ENCODE measurements at regions not wholly inside any gene's neighbourhood (a gene's known extent, or its start where the extent isn't known, plus 50 kb on each side); places are given as distances from the start of the nearest gene placed in this dataset.

GRCh38 chr18:6465281-6465680 is 50.6 kb upstream of the L3MBTL4 start:
- DNase-seq (ENCODE audit: low read depth, low spot score): no peak
- no peak overlapping the region for H3K4me3 ChIP-seq (ENCODE audit: low read length)

- DNase-seq (ENCODE audit: low read depth, low spot score): no peak
These were observed 61.5 kb upstream of the L3MBTL4 start for GRCh38 chr18:6476190-6476589.

GRCh38 chr18:6476880-6477279 is 62.2 kb upstream of the L3MBTL4 start:
- no peak for DNase-seq (ENCODE audit: low read depth, low spot score)

More at GRCh38 chr18:6476190-6476589, 61.5 kb upstream of the L3MBTL4 start:
- no peak overlapping the region for H3K4me3 ChIP-seq (ENCODE audit: low read length)

DNA sequence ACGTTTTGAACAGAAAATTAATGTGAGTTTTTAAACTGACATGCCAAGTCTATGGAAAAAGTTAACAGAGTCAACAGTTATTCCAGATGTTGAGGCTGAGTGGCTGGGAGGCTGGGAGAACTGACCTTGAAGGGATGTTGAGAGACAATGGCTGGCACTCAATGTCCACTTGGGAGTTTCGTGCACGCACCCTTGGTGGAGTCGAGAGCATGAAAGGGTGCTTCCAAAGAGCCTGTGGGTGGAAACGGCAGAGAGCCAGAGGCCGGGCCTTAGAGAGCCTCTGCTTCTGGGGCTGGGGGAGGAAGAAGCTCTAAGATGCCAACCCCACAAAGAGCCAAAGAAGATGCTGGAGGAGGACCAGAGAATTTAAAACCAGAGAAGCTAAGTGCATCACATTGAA is 63.4 kb upstream of the L3MBTL4 start:
- no peak overlapping the region for H3K4me3 ChIP-seq (ENCODE audit: low read length)
- DNase-seq (ENCODE audit: low read depth, low spot score): no peak

More at GRCh38 chr18:6476880-6477279, 62.2 kb upstream of the L3MBTL4 start:
- no peak overlapping the region for H3K4me3 ChIP-seq (ENCODE audit: low read length)

- DNase-seq (ENCODE audit: low read depth, low spot score): no peak
- no peak overlapping the region for H3K4me3 ChIP-seq (ENCODE audit: low read length)
These were observed 65.0 kb upstream of the L3MBTL4 start for GRCh38 chr18:6479699-6480098.

- no peak for DNase-seq (ENCODE audit: low read depth, low spot score)
- H3K4me3 ChIP-seq (ENCODE audit: low read length): no peak overlapping the region
These were observed 67.7 kb upstream of the L3MBTL4 start for GRCh38 chr18:6482198-6482977.

GRCh38 chr18:6484659-6485058 is 69.9 kb upstream of the L3MBTL4 start:
- no peak overlapping the region for H3K4me3 ChIP-seq (ENCODE audit: low read length)
- no peak for DNase-seq (ENCODE audit: low read depth, low spot score)

DNA sequence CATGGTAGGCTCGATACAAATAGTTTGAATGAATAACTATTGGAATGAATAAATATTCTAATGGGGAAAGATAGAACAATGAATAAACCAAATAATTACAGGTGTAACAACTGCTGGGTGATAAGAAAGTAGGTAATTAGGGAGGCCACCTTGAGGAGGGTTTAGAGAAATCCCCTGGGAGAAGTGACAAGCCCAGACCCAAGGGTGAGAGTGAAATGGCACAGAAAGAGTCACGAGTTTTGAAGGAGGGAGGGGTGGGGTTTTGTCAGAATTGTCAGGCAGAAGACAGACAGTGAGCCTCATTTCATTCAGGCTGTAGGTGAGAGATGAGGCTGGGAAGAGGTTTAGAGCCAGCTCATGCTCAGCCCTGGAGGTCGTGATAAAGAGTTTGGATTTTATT is 71.6 kb upstream of the L3MBTL4 start:
- DNase-seq (ENCODE audit: low read depth, low spot score): no peak
- no peak overlapping the region for H3K4me3 ChIP-seq (ENCODE audit: low read length)

DNA sequence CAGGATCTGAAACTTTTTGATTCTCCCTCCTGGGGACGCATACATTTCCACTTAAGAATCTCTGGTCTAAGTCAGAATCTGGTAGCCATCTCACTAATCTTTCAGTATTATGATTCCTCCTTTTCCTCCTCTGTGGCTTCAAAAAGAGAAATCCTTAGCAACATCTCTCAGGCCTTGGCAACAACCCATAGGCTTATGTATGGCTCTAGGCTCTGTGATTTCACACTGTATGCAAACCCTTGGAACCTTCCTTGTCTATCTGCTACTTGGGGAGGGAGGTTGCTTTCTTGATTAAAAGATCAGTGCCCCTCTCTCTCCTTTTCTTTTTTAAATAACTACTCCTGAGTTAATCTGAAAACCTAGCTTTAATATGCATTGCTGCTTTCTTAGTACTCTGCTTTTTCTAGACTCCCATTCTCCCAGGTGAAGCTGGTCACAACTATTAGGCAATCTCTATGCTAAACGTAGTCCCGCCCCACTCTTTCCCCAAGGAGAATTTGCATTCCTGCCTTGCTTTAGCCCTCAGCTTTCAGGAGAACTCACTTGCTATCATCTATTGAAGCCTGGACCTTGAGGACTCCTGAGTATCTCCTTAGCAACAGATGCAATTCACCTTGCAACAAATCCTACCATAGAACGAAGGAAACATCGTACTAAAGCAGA is 72.2 kb upstream of the L3MBTL4 start:
- H3K4me3 ChIP-seq (ENCODE audit: low read length): no peak overlapping the region
- DNase-seq (ENCODE audit: low read depth, low spot score): no peak

DNA sequence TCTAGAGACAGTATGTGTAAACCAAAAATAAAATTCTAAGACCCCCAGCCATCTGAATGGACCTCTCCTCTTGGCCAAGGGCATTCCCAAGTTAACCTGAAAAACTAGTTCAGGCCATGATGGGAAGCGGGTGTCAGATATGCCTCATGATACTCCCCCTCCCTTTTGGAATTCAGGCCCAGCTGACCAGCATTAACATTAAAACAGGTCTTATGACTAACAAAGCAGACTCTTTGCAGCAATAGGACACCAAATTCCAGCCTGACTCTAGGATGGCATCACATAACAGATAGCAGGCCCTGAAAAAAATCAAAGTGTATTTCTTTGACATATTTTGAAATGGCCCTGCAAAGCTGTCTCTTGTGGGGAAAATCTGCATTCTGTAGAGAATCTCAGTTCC is 73.3 kb upstream of the L3MBTL4 start:
- no peak for DNase-seq (ENCODE audit: low read depth, low spot score)
- no peak overlapping the region for H3K4me3 ChIP-seq (ENCODE audit: low read length)

- DNase-seq (ENCODE audit: low read depth, low spot score): no peak
- no peak overlapping the region for H3K4me3 ChIP-seq (ENCODE audit: low read length)
These were observed 74.2 kb upstream of the L3MBTL4 start for GRCh38 chr18:6488956-6489355.

- H3K4me3 ChIP-seq (ENCODE audit: low read length): no peak overlapping the region
- no peak for DNase-seq (ENCODE audit: low read depth, low spot score)
These were observed 75.3 kb upstream of the L3MBTL4 start for GRCh38 chr18:6489977-6490376.

GRCh38 chr18:6493194-6493593 is 78.5 kb upstream of the L3MBTL4 start:
- no peak for DNase-seq (ENCODE audit: low read depth, low spot score)
- no peak overlapping the region for H3K4me3 ChIP-seq (ENCODE audit: low read length)

DNA sequence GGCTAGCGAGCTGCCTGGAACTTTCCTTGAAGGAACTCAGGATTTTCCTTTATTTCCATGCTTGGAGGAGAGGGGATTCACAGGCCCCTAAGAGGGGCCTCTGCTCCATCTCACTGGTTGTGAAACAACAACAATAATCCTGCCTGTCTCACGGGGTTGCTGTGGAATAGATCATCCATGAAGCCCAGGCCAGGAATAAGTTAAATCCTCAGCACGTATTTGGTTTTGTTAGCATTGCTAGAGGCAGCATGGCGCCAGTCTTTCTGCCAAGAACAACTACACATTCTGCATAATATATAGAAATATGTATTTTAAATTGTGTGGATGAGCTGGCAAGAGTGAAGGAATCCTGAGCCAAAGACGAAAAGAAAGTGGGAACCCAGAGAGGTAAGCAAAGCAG is 80.8 kb upstream of the L3MBTL4 start:
- no peak overlapping the region for H3K4me3 ChIP-seq (ENCODE audit: low read length)

DNA sequence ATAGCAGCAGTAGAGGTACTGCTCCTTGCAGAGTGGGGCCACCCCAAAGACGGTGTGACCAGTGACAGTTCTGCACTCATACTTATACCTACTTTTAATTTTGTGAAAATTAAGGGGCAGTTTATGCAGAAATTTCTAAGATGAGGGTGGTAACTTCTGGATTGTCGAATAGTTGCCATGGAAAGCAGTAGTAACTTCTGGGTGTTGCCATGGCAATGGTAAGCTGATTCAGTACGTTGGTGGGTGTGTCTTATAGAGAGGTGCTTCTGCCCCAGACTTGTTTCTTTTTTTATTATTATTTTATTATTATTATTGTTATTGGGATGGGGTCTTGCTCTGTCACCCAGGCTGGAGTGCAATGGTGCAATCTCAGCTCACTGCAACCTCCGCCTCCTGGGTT is 82.8 kb upstream of the L3MBTL4 start:
- DNase-seq (ENCODE audit: low read depth, low spot score): no peak
- H3K4me3 ChIP-seq (ENCODE audit: low read length): no peak overlapping the region

More for the DNA sequence above, 80.8 kb upstream of the L3MBTL4 start:
- no peak for DNase-seq (ENCODE audit: low read depth, low spot score)

DNA sequence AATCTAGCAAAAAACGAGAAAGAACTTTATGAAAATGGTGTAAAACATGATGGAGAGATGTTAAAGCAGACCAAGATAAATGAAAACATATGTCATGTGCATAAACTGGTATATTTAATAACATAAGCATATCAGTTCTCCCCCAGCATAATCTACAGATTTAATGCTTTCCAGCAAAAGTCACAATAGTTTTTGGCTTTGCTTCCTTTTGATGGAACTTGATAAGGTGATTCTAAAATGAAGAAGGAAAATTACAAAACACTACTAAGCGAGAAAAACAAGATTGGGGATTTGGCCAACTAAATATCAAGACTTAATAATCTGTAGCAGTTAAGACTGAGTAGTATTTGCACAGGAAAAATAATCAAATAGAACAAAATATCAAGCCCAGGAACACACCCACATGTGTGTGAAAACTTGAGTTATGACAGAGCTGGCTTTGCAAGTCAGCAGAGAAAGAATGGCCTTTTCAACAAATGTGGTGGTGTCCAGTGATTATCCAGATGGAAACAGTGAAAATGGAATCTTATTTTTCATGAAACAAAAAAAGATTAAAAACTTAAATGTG is 83.7 kb upstream of the L3MBTL4 start:
- no peak for DNase-seq (ENCODE audit: low read depth, low spot score)
- H3K4me3 ChIP-seq (ENCODE audit: low read length): no peak overlapping the region

- no peak overlapping the region for H3K4me3 ChIP-seq (ENCODE audit: low read length)
- no peak for DNase-seq (ENCODE audit: low read depth, low spot score)
These were observed 90.1 kb upstream of the L3MBTL4 start for GRCh38 chr18:6504605-6505497.

- DNase-seq (ENCODE audit: low read depth, low spot score): no peak
- H3K4me3 ChIP-seq (ENCODE audit: low read length): no peak overlapping the region
These were observed 90.8 kb upstream of the L3MBTL4 start for GRCh38 chr18:6505498-6505875.

DNA sequence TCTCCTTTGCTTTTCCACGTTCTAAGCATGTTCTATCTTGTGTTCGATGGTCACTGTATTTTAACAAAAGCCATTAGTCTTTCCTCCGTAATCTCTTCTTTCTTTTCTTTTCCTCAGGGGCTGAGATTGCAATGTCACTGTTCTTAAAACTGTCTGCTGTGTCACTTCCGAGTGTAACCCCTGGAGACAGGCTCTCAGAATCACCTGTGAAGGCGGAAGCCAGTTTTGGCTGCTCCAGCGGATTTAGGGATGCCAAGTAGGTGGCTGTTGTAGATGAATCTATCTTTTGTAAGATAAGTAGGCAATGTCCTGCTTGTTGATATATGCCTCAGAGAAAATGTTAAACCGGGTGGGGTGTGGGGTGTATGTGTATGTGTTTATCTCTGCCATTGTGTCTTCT is 94.7 kb upstream of the L3MBTL4 start:
- DNase-seq (ENCODE audit: low read depth, low spot score): no peak
- no peak overlapping the region for H3K4me3 ChIP-seq (ENCODE audit: low read length)

GRCh38 chr18:6509832-6510231 is 95.1 kb upstream of the L3MBTL4 start:
- no peak overlapping the region for H3K4me3 ChIP-seq (ENCODE audit: low read length)
- no peak for DNase-seq (ENCODE audit: low read depth, low spot score)
